AG04450 (cell line): ENCODE measurements at regions not wholly inside any gene's neighbourhood (a gene's known extent, or its start where the extent isn't known, plus 50 kb on each side); places are given as distances from the start of the nearest gene placed in this dataset.

Experiments used
- CTCF ChIA-PET: fragments of 300-600, 350-600 bp; formaldehyde crosslinking; extraction: SDS; loops from one replicate; lab custom pipeline; 2022; ENCODE audit warnings: antibody characterized with exemption, inconsistent platforms; lab: Charles Lee
- POLR2A ChIA-PET: fragments of 350-600 bp; formaldehyde crosslinking; extraction: SDS; loops from one replicate; lab custom pipeline; 2021; ENCODE audit warnings: antibody characterized with exemption, inconsistent platforms; lab: Yijun Ruan, JAX
- DNase-seq: peaks from one replicate; pipeline ENCODE4 v3.0.0-alpha.2; 2011; ENCODE audit warnings: low read depth, low spot score
- H3K27ac ChIP-seq: one replicate; pipeline ENCODE4 v1.5.1; 2012; ENCODE audit warnings: low read depth, low read length, control low read depth
- H3K27me3 ChIP-seq: one replicate; pipeline ENCODE4 v1.6.0; 2012; ENCODE audit warnings: low read length; ENCODE audit not compliant: control insufficient read depth, insufficient read depth
- H3K4me3 ChIP-seq: 2 replicates; pipeline ENCODE4 v1.5.1; 2011; ENCODE audit warnings: mild to moderate bottlenecking, low read depth, low read length, control low read depth
- H3K9me3 ChIP-seq: 2 replicates; pipeline ENCODE4 v1.5.1; 2012; ENCODE audit warnings: low read length; ENCODE audit not compliant: control insufficient read depth, insufficient read depth
- TF ChIP-seq, protein P1 (sequence below): IDR thresholded peaks from 2 replicates; pipeline ENCODE4 v1.5.1; 2011; ENCODE audit warnings: low read depth, low read length, control low read depth, inconsistent platforms

DNA sequence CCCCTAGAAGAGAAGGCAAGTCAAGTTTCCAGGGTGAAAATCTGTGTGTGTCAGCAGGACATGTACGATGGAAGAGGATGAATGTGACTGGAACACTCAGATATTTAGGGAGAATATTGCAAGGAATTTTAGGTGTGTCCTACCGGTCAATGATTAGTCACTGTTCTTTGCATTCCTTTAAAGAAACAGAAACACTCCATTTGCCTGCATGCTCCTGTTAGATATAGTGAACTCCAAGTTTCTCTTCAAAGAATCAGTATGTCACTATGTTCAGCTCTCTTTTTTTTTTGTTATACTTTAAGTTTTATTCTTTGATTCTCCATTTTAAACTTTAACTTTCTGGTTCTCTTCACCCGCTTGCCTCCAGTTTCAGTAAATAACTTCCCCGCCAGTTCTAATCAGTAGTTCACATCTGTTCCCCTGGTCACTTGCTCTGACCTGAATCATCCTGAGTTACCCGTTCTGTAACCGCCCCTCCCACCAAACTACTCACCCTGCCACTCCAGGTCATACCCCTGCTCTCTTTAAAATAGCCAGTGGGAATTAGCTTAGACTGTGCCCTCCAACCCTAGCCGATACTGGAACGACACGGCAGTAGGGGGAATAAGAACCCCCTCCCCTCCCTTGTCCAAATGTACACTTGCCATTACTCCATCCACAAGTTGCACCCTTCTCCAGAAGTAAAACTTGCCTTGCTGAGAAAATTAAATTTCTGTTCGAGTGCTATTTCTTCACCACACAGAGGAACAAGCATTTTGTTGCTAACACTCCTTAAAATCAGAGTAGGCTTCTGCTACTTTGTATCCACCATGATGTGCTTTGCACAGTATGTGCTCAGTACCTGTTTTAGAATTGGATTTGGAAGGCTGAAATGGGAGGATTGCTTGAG, 268.4 kb downstream of the METTL4 start:
- H3K4me3 ChIP-seq, result no peak overlapping the region
- no peaks in the 10 kb centered on the region for H3K9me3 ChIP-seq
- no peak overlapping the region for H3K27ac ChIP-seq
- no peaks in the 10 kb centered on the region for H3K27me3 ChIP-seq
- TF ChIP-seq, protein P1, sequence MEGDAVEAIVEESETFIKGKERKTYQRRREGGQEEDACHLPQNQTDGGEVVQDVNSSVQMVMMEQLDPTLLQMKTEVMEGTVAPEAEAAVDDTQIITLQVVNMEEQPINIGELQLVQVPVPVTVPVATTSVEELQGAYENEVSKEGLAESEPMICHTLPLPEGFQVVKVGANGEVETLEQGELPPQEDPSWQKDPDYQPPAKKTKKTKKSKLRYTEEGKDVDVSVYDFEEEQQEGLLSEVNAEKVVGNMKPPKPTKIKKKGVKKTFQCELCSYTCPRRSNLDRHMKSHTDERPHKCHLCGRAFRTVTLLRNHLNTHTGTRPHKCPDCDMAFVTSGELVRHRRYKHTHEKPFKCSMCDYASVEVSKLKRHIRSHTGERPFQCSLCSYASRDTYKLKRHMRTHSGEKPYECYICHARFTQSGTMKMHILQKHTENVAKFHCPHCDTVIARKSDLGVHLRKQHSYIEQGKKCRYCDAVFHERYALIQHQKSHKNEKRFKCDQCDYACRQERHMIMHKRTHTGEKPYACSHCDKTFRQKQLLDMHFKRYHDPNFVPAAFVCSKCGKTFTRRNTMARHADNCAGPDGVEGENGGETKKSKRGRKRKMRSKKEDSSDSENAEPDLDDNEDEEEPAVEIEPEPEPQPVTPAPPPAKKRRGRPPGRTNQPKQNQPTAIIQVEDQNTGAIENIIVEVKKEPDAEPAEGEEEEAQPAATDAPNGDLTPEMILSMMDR, result no peak
- CTCF ChIA-PET, result no interaction called here
- POLR2A ChIA-PET, result no interaction called here
- no peak for DNase-seq

DNA sequence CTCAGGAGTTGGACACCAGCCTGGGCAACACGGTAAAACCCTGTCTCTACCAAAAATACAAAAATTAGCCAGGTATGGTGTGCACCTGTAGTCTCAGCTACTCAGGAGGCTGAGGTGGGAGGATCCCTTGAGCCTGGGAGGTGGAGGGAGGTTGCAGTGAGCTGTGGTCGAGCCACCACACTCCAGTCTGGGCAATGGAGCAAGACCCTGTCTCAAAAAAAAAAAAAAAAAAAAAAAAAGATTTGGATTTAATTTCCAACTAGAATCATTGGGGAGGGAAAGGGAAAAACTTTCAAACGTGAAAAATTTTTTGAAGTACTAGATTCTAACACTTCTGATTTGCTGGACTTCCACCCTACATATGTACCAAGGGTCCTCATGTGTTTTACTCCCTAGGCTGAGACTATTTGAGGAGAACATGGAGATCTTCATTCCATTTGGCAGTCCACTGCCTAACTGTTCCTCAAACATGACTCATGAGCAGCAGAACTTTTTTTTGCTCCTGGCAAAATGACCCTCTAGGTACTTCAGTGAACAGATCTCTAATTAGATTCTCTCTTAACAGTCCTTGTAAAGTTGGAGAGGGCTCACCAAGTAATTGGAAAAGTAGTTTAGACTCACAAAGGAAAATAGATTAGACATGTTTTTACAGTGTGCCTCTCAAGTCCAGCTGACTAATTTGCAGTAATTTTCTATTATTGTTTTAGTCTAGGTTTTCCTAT, 267.6 kb downstream of the METTL4 start:
- no peak for DNase-seq
- POLR2A ChIA-PET, result no interaction called here
- H3K9me3 ChIP-seq, result no peaks in the 10 kb centered on the region
- CTCF ChIA-PET, result no interaction called here
- H3K27ac ChIP-seq, result no peak overlapping the region
- no peak overlapping the region for H3K4me3 ChIP-seq
- no peaks in the 10 kb centered on the region for H3K27me3 ChIP-seq
- TF ChIP-seq, protein P1, result no peak

DNA sequence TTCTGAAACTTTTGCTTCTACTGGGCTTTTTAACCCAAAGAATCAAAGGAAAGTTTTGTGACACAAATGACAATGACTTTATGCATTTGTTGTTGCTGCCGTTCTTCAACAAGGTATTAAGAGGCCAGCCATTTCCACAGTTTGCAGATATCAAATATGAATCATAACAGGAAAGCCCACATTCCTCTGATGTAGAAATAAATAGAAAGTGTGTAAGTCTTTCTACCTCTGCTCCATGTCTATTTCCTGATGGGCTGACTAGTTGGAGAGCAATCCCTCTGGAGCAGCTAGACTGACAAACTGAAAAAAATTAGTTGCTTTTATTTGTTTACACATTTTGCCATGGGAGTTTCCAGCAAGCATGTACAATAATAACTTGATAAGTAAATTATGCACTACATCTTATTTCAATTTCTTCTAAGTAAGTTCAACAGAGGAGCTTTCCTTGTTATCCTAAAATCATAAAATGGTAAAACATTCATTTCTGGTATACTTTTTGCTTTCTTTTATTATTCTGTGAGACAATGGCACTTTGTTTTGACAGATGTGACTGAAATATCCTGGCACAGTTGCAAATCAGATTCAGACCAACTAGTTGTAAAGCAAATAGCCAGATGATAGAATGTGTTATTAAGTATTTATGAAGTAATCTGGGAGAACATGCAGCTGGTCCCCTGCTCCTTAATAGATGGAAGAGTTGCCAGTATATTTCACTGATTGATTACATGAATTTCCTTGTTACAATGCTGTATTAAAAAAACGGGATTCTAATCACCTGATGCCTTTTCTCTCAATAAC, 266.7 kb downstream of the METTL4 start:
- H3K9me3 ChIP-seq, result no peaks in the 10 kb centered on the region
- POLR2A ChIA-PET, result no interaction called here
- DNase-seq, result no peak
- H3K4me3 ChIP-seq, result no peak overlapping the region
- H3K27ac ChIP-seq, result no peak overlapping the region
- TF ChIP-seq, protein P1, result no peak
- H3K27me3 ChIP-seq, result no peaks in the 10 kb centered on the region
- CTCF ChIA-PET, result no interaction called here

DNA sequence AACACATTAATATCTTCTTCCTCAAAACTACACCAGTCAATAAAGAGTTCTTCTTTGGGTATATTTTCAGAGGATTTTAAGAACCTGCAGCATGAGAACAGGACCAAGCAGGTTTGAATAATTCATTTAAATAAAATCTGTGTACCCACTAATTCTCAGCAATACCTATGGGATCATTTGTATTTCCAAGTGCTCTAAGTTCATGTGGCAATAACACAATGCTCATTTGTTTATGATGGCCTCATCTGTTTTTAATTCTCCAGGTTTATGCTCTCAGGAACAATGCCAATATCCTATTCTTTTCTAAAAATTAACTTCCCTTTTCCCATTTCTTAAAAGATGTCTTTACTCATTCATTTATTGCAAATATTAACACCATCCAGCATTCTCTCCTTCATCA, 264.7 kb downstream of the METTL4 start:
- TF ChIP-seq, protein P1, result no peak
- ChIA-PET CTCF (no interaction called here), POLR2A (no interaction called here)
- no peak overlapping the region for H3K27ac ChIP-seq
- H3K27me3 ChIP-seq, result no peaks in the 10 kb centered on the region
- DNase-seq, result no peak
- no peaks in the 10 kb centered on the region for H3K9me3 ChIP-seq
- H3K4me3 ChIP-seq, result no peak overlapping the region
